Activated naive CD4-positive, alpha-beta T cell treated with Interleukin-2 at 50 U/mL for 16 hours (primary cell): ENCODE measurements at regions not wholly inside any gene's neighbourhood (a gene's known extent, or its start where the extent isn't known, plus 50 kb on each side); places are given as distances from the start of the nearest gene placed in this dataset.

Source experiments
- DNase-seq: peaks from one replicate; pipeline ENCODE4 v3.0.0-alpha.2; 2020

- DNase-seq = no peak
Observed at GRCh38 chr20:60535211-60535610, 577.0 kb downstream of the CDH26 start.

DNA sequence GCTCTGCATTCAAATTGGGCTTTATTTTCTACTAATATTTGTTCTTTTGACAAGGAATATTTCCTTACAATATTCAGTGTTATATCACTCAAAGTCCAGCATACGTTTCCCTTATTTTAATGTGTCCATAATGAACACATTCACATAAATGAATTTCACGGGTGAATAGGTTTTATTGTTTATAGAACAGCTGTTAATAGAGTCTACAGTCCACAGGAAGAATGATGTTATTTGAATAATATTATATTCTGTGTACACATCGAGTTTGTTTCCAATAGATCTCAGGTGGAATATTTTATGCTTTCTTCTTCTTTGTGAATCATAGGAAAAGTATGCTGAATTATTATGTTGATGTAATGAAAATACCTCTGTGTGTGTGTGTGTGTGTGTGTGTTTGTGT, 582.4 kb downstream of the CDH26 start:
- no peak for DNase-seq

DNA sequence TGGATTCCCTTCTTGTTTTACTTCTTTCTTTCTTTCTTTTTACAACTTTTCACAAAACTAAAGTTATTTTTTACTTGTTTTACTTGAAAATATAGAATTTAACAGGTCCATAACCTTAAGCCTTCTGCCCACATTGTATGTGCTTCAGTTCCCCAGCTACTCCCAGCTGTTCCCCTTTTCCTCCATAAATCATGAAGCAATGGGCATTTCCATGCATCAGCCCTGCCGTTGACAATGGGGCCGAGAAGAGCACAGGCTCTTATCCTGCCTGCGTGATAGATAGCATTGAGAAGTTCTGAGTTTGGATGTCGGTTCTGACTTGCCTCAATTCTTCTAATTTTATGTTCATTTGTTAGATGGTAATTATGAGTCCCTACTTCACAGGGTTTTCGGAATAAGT, 583.8 kb downstream of the CDH26 start:
- no peak for DNase-seq

DNA sequence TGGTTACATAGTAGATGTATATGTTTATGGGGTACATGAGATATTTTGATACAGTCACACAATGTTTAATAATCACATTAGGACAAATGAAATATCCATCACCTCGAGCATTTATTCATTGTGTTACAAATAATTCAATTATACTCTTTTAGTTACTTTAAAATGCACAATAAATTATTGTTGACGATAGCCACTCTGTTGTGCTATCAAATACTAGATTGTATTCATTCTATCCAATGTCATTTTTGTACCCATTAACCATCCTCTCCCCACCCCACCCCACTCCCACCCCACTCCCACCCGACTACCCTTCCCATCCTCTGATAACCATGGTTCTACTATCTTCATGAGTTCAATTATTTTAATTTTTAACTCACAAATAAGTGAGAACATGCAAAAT, 585.4 kb downstream of the CDH26 start:
- no peak for DNase-seq

GRCh38 chr20:60553095-60553494, 594.9 kb downstream of the CDH26 start:
- no peak for DNase-seq

GRCh38 chr20:60558486-60558885, 600.3 kb downstream of the CDH26 start:
- no peak for DNase-seq

DNA sequence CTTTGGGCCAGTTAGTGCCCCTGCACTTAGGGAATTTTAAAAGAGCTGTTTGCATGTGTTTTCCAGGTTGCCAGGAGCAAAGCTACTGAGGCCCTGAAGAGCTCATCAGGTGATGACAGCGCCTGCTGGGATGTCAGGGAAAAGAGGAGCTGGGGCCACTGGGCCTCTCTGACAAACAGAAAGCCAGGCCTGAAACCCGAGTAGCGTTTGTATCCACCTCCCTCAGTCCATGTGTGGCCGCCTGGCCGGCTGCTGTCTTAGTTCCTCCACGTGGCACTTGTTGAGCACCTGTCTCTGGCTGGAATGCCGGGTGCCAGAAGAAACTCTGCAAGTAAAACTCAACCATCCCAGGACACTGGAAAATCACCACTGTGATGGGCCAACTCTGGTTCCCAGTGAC, 601.2 kb downstream of the CDH26 start:
- DNase-seq = no peak

- no peak for DNase-seq
Observed at GRCh38 chr20:60561052-60561451, 602.8 kb downstream of the CDH26 start.

GRCh38 chr20:60565083-60565482, 606.9 kb downstream of the CDH26 start:
- DNase-seq = no peak

- DNase-seq = no peak
Observed at GRCh38 chr20:60565551-60565950, 607.3 kb downstream of the CDH26 start.

GRCh38 chr20:60569116-60569515, 610.9 kb downstream of the CDH26 start:
- no peak for DNase-seq

GRCh38 chr20:60570481-60571277, 612.5 kb downstream of the CDH26 start:
- DNase-seq = no peak

- no peak for DNase-seq
Observed at GRCh38 chr20:60573003-60573680, 614.9 kb downstream of the CDH26 start.

GRCh38 chr20:60576236-60576635, 618.0 kb downstream of the CDH26 start:
- DNase-seq = no peak

DNA sequence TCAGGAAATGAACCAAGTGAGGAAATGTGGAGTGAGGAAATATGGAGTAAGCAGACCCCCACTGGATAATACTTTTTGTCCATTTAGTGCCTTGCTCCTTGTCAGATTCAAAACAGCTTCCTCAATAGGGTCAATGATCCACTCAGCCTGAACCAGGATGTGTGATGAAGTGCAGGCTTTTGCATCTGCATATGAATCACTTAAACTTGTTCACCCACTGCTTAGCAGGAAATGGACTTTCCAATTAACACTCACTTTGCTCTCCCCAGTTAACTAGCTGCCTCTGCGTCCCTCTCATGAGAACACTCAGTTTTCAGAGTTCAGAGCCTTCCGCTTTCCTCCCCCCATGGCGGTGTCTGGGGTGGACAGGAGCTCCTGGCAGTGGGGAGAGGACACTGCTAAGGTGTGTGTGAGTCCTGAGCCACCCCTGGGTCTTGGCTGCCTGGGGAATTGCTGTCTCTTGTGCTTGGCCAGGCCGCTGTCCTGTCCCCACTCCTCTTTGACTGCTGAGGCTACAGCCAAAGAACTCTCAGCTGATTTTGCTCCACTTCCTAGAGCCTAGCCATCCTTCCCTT, 621.8 kb downstream of the CDH26 start:
- no peak for DNase-seq

GRCh38 chr20:60581606-60582115, 623.4 kb downstream of the CDH26 start:
- DNase-seq = no peak

DNA sequence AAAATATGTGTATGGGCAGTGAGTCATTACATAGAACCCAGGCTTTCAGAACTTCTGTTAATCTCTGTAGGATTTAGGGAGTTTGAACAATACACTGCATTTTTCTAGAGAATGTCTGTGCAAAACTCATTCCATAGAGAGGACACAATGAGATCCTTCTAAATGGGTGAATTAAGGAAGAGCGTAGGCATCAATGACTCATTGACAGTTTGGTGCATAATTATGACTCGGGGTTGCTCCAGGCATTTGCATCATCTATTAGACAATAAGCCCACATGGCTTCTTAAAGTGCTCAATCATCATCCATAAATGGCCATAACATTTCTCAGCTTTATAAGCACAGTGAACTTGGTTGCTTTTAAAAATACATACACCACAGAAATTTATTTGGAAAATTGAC, 625.5 kb downstream of the CDH26 start:
- no peak for DNase-seq

DNA sequence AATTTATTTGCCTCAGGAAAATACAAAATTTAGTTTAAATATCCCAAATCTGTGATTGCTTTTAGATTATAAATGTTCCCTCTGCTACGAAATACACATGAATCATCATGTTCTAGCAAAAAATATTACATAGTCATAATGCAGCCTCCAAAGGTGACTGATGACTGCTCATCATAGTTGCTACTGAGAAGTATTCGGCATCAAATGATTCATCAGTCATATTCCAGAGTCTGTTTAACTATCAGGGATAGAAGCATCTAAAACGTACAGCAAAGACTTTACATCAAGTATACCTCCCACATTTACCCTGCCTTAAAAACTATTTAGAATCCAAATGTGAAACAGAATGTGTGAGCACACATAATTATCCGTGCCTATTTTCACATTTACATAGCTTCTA, 626.0 kb downstream of the CDH26 start:
- no peak for DNase-seq

DNA sequence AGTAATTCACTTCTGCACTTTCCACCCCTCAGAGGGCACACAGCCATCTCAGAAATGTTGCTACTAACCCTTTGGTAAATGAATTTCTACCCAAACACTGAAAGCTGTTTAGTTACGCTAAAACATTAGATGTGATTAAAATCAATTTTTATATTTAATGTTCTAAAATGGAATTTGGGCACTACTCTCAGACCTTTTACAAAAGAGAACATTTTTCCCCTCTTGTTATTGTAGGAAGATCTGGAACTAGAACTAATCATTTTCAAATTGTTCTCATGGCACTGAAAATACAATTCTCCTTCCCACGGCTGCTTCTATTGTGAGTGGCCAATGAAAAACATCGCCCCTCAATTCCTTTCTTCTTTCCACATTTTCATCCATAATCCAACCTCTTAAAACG, 627.4 kb downstream of the CDH26 start:
- DNase-seq = no peak

- no peak for DNase-seq
Observed at GRCh38 chr20:60586269-60587050, 628.2 kb downstream of the CDH26 start.

- no peak for DNase-seq
Observed at GRCh38 chr20:60587986-60588385, 629.8 kb downstream of the CDH26 start.

DNA sequence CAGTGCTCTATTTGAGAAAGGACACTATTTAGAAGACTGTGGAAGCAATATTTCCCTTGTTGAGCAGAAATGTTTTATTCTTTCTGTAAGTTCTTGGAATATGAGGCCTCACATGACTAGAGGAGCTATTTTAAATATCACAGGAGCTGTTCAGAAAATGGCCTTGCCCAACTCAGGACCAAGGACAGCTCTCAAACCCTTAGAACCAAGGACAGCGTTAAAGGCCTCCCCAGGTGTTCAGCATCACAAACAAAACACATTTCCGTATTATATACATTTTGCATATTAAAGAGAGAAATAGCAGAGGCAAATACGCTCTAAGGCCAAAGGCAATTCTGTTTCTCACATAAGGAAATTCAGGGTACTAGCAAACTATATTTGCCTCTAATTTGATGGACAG, 631.4 kb downstream of the CDH26 start:
- DNase-seq = no peak

GRCh38 chr20:60591172-60591799, 633.1 kb downstream of the CDH26 start:
- DNase-seq = no peak
